Liver (tissue), 8 donors: ENCODE measurements at regions not wholly inside any gene's neighbourhood (a gene's known extent, or its start where the extent isn't known, plus 50 kb on each side); places are given as distances from the start of the nearest gene placed in this dataset.

Experiments used
- DNase-seq: peaks from one replicate; pipeline ENCODE4 v3.0.0-alpha.2; 2017; ENCODE audit warnings: low spot score
- H3K27ac ChIP-seq, 2 donors: one replicate each; pipeline ENCODE4 v1.7.0; 2013; ENCODE audit warnings: inconsistent platforms in 2 of 2, low read length in 2 of 2, control low read depth in 1 of 2, low read depth in 1 of 2, mild to moderate bottlenecking in 1 of 2
- H3K27me3 ChIP-seq, 4 donors: one replicate each; pipeline versions ENCODE4 v1.6.1 to v1.7.0; 2013; ENCODE audit warnings: low read length in 3 of 4, inconsistent platforms in 1 of 4, mild to moderate bottlenecking in 1 of 4, moderate library complexity in 1 of 4; ENCODE audit not compliant: control insufficient read depth in 4 of 4, insufficient read depth in 4 of 4
- H3K36me3 ChIP-seq, 4 donors: one replicate each; pipeline versions ENCODE4 v1.6.1 to v1.7.0; 2013; ENCODE audit warnings: low read length in 3 of 4, mild to moderate bottlenecking in 3 of 4, low read depth in 1 of 4, moderate library complexity in 1 of 4; ENCODE audit not compliant: control insufficient read depth in 4 of 4, insufficient read depth in 3 of 4
- H3K4me1 ChIP-seq, 4 donors: one replicate each; pipeline versions ENCODE4 v1.6.1 to v1.7.0; 2013; ENCODE audit warnings: low read length in 3 of 4, mild to moderate bottlenecking in 3 of 4, moderate library complexity in 1 of 4; ENCODE audit not compliant: control insufficient read depth in 4 of 4, insufficient read depth in 4 of 4
- H3K4me3 ChIP-seq, 3 donors: one replicate each; pipeline versions ENCODE4 v1.6.1 to v1.7.0; 2013; ENCODE audit warnings: low read length in 3 of 3, control low read depth in 1 of 3, low read depth in 1 of 3, mild to moderate bottlenecking in 1 of 3
- H3K9ac ChIP-seq, 2 donors: one replicate each; pipeline ENCODE4 v1.7.0; 2013; ENCODE audit warnings: low read length in 2 of 2, mild to moderate bottlenecking in 2 of 2, moderate library complexity in 2 of 2, control low read depth in 1 of 2, low read depth in 1 of 2
- H3K9me3 ChIP-seq, 4 donors: one replicate each; pipeline versions ENCODE4 v1.6.1 to v1.7.0; 2013; ENCODE audit warnings: low read length in 3 of 4; ENCODE audit not compliant: control insufficient read depth in 4 of 4
- ATF3 ChIP-seq: IDR thresholded peaks from 2 replicates; pipeline ENCODE4 v1.6.1; 2016; ENCODE audit warnings: antibody characterized with exemption
- CTCF ChIP-seq: fragments of 150-350 bp; IDR thresholded peaks from 2 replicates; pipeline ENCODE4 v1.5.1; 2017; ENCODE audit warnings: improper control_type of control experiment, low read depth, low read length; ENCODE audit not compliant: missing input control
- EGR1 ChIP-seq, 2 donors: IDR thresholded peaks; 2 replicates each; pipeline ENCODE4 v1.6.1; 2016 to 2018; ENCODE audit warnings: antibody characterized with exemption in 2 of 2, low read depth in 2 of 2
- FOXA1 ChIP-seq: IDR thresholded peaks from 2 replicates; pipeline ENCODE4 v1.6.1; 2016; ENCODE audit warnings: antibody characterized with exemption
- FOXA2 ChIP-seq: IDR thresholded peaks from 2 replicates; pipeline ENCODE4 v1.6.1; 2016; ENCODE audit warnings: antibody characterized with exemption
- GABPA ChIP-seq, 2 donors: IDR thresholded peaks in 1 of 2; conservative IDR thresholded peaks in 1 of 2; 2 replicates each; pipeline ENCODE4 v1.6.1; 2016; ENCODE audit warnings: antibody characterized with exemption in 2 of 2, mild to moderate bottlenecking in 1 of 2, moderate library complexity in 1 of 2
- HNF4A ChIP-seq, 2 donors: conservative IDR thresholded peaks; 2 replicates each; pipeline ENCODE4 v1.6.1; 2016; ENCODE audit warnings: antibody characterized with exemption in 2 of 2, mild to moderate bottlenecking in 2 of 2
- HNF4G ChIP-seq: IDR thresholded peaks from 2 replicates; pipeline ENCODE4 v1.6.1; 2016; ENCODE audit warnings: antibody characterized with exemption
- JUND ChIP-seq, 2 donors: IDR thresholded peaks; 2 replicates each; pipeline ENCODE4 v1.6.1; 2016; ENCODE audit warnings: antibody characterized with exemption in 2 of 2
- MAX ChIP-seq: IDR thresholded peaks from 2 replicates; pipeline ENCODE4 v1.6.1; 2016; ENCODE audit warnings: antibody characterized with exemption
- NR2F2 ChIP-seq: IDR thresholded peaks from 2 replicates; pipeline ENCODE4 v1.6.1; 2016; ENCODE audit warnings: antibody characterized with exemption
- RAD21 ChIP-seq, 2 donors: IDR thresholded peaks; 2 replicates each; pipeline ENCODE4 v1.6.1; 2016; ENCODE audit warnings: antibody characterized with exemption in 2 of 2, mild to moderate bottlenecking in 2 of 2
- REST ChIP-seq: IDR thresholded peaks from 2 replicates; pipeline ENCODE4 v1.6.1; 2016; ENCODE audit warnings: antibody characterized with exemption, mild to moderate bottlenecking
- SP1 ChIP-seq: IDR thresholded peaks from 2 replicates; pipeline ENCODE4 v1.6.1; 2018; ENCODE audit warnings: antibody characterized with exemption, mild to moderate bottlenecking
- TAF1 ChIP-seq: conservative IDR thresholded peaks from 2 replicates; pipeline ENCODE4 v1.6.1; 2016; ENCODE audit warnings: antibody characterized with exemption, mild to moderate bottlenecking
- ZBTB33 ChIP-seq: IDR thresholded peaks from 2 replicates; pipeline ENCODE4 v1.6.1; 2016; ENCODE audit warnings: antibody characterized with exemption
- WGBS: extraction: QIAGEN DNeasy Blood & Tissue Kit; methylation state at CpG from one replicate; pipeline ENCODE4 v1.1.7; 2013; 5-methylcytosine and 5-hydroxymethylcytosine counted together
- donor health status: healthy.
- donor health status: healthy.
- donor health status: healthy.
- donor health status: healthy.
- donor health status: healthy.

- no peaks in the 10 kb centered on the region for H3K27me3 ChIP-seq
- H3K4me3 ChIP-seq, result no peak overlapping the region
- DNase-seq, result no peak
- H3K27ac ChIP-seq, result no peak overlapping the region
- no peaks in the 10 kb centered on the region for H3K9me3 ChIP-seq
- no peak for TF ChIP-seq TAF1
- TF ChIP-seq ZBTB33, result no peak
- no peak for TF ChIP-seq CTCF
- no peak for TF ChIP-seq MAX
- TF ChIP-seq FOXA2, result no peak
- no peak for TF ChIP-seq SP1
- no peak for TF ChIP-seq HNF4A (conservative IDR thresholded peaks at IDR 0.05)
- TF ChIP-seq EGR1 (IDR thresholded peaks at IDR 0.05; ENCODE audit: low read depth in 2 of 2), result no peak
- TF ChIP-seq RAD21 (IDR thresholded peaks at IDR 0.05), result no peak
- TF ChIP-seq JUND (IDR thresholded peaks at IDR 0.05), result no peak
- no peak for TF ChIP-seq GABPA (IDR thresholded peaks at IDR 0.05 in 1 of 2, conservative IDR thresholded peaks at IDR 0.05 in 1 of 2)
- no peaks in the 10 kb centered on the region for H3K4me1 ChIP-seq
- 78% methylated on average over 4 of the region's 4 CpGs for WGBS
- H3K36me3 ChIP-seq, result no peaks in the 10 kb centered on the region
- no peak overlapping the region for H3K9ac ChIP-seq
Measured at GRCh38 chr10:21272643-21273399, 252.7 kb downstream of the SKIDA1 start.

GRCh38 chr10:21270976-21271375 is 254.5 kb downstream of the SKIDA1 start:
- WGBS, result 94% methylated on average over 3 of the region's 3 CpGs
- Histone ChIP-seq H3K27me3 (no peaks in the 10 kb centered on the region), H3K9ac (no peak overlapping the region), H3K36me3 (no peaks in the 10 kb centered on the region), H3K27ac (no peak overlapping the region), H3K4me1 (no peaks in the 10 kb centered on the region), H3K4me3 (no peak overlapping the region), H3K9me3 (no peaks in the 10 kb centered on the region)
- TF ChIP-seq SP1 (no peak), FOXA1 (no peak), FOXA2 (no peak), HNF4A (conservative IDR thresholded peaks at IDR 0.05) (no peak), REST (no peak), NR2F2 (no peak), JUND (IDR thresholded peaks at IDR 0.05) (no peak), HNF4G (no peak), ATF3 (no peak), RAD21 (IDR thresholded peaks at IDR 0.05) (no peak)
- DNase-seq, result no peak
